LoVo (cell line): ENCODE measurements at regions not wholly inside any gene's neighbourhood (a gene's known extent, or its start where the extent isn't known, plus 50 kb on each side); places are given as distances from the start of the nearest gene placed in this dataset.

ENCODE experiments used
- DNase-seq: peaks from one replicate; pipeline ENCODE4 v3.0.0-alpha.2; 2016; ENCODE audit warnings: low spot score

DNA sequence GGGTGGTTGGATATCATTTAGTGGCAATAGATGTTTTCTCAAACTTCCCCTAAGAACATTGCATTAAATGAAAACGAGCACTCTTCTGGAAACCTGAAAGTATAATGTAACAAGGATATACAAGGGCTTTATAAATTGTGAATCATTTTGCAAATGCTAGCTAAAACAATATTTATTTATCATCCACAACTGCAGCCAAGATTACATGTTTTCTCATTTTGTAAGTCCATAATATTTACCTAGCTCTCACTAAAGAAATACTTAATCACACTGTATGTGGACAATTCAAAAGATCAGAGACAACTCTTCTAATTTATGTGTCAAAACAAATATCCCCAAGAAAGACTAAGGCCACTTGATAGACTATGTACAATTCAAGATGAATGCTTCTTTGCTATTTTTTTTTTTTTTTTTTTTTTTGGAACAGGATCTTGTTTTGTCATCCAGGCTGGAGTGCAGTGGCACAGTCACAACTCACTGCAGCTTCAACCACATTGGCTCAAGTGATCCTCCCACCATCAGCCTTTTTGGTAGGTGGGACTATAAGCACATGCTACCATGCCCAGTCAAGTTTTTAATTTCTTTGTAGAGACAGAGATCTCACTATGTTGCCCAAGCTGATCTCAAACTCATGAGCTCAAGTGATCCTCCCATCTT, 427.7 kb upstream of the THBS1 start:
- DNase-seq = no peak

- peak; percentile 74 for DNase-seq
Measured at GRCh38 chr15:39153716-39154115, 427.2 kb upstream of the THBS1 start.

DNA sequence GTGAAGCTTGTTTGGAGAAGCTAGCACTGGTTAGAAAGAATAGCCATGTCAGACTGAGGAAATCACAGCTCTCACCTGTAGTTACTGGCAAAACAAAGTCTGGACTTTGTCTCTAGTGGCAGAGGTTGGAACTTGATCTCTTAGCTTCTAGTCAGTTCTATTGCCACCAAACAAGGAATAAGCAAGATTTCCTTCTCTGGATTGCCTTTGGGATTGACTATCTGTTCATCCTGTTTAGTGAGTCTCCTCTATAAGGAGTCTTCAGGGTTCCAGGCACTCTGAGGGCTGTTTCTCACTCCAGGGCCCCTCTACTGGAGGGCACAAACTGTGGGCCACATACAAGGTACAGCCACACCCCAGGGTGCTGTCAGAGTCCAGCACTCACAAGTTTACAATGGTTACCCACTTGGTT, 426.6 kb upstream of the THBS1 start:
- peak; percentile 67 for DNase-seq

DNA sequence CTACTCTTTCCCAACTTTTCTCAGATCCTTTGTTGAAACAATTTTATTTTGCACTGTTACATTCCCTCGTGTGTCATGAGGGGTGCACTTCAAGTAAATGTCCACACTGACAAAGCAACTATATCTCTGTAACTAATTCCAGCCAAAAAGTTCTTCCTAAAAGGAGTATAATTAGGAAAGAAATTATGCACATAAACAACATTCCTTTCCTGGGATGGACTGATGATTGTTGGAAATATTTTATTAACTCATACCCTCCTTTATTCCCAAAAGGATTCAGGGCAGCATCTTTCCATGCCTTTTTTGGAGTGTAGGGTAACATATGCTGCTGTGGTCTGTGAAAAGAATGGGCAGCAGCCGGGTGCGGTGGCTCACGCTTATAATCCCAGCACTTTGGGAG, 426.1 kb upstream of the THBS1 start:
- DNase-seq = no peak

- DNase-seq = no peak
Measured at GRCh38 chr15:39156166-39156565, 424.7 kb upstream of the THBS1 start.

GRCh38 chr15:39156646-39157250, 424.1 kb upstream of the THBS1 start:
- no peak for DNase-seq

GRCh38 chr15:39157882-39158281, 423.0 kb upstream of the THBS1 start:
- DNase-seq = no peak

GRCh38 chr15:39159833-39160232, 421.0 kb upstream of the THBS1 start:
- no peak for DNase-seq

GRCh38 chr15:39161096-39161495, 419.8 kb upstream of the THBS1 start:
- DNase-seq = no peak

GRCh38 chr15:39165020-39165706, 415.7 kb upstream of the THBS1 start:
- DNase-seq = no peak

DNA sequence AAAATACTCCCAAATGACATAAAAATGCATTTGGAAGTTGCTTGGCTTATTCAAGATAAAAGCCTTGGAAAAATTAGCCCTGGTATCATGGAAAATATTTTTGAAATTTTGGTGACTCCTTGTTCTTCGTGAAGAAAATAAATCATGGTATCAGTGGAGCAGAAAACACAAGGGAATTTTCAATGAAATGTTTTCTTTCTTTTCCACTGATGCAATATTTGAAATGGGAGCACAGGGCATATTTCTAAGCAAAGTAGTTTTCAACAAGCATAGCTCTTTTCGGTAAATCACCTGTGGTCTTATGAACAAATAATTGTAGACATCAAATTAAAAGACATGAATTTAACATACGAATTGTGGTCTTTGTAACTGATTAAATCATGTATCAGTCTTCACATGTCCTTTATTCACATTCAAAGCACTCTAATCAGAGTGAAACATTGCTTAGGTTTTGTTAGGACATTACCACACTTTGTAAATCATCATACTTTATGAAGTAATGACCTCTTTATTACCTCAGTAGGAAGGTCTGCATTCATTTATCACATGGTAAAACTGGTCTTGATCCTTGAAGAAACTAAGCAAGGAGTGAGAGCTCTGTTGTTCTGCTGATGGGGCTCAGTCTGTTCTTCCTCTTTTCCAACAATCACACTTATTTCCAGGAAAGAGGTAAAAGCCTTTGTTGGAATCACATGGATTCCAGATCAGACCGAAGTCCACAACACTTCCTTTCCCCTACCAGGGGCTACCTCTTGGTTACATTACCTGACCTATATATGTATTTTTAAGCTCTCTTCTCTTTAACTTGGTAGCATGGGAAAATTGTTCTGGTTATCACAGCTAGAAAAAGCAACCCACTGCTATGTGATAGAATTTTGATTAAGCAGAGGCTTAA, 413.5 kb upstream of the THBS1 start:
- DNase-seq = no peak

DNA sequence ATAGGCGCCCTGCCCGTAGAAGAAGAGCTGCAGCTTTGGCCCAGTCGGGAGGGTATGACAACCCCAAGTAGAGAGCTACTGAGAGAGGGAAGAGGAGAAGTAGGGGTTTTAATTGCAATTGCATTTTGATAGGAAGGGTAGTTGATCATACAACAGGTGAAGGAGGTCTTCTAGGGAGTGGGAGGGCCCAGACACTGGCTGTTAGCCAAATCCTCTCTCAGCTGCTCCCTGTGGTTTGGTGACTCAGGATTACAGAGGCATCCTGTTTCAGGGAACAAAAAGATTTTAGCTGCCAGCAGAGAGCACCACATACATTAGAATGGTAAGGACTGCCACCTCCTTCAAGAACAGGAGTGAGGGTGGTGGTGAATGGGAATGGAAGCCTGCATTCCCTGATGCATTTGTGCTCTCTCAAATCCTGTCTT, 408.9 kb upstream of the THBS1 start:
- peak; percentile 94 for DNase-seq

GRCh38 chr15:39172380-39173281, 408.2 kb upstream of the THBS1 start:
- no peak for DNase-seq

DNA sequence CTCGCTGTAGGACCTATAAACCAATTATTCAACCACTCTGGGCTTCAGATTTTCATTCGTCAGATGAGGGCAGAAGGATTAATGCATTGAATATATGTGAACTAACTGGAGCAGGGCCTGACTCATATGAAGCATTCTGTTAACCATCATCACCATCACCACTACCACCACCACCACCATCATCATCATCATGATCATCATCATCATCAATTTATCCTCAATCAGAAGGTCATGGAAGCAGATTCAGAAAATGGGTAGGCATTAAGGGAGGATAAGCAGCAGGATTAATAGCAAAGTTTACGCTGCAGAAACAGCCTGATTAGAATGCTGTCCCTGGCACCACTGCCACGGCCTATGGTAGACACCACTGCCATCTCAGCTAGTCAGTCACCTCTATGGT, 407.5 kb upstream of the THBS1 start:
- no peak for DNase-seq

- DNase-seq = no peak
Measured at GRCh38 chr15:39174332-39174731, 406.5 kb upstream of the THBS1 start.

DNA sequence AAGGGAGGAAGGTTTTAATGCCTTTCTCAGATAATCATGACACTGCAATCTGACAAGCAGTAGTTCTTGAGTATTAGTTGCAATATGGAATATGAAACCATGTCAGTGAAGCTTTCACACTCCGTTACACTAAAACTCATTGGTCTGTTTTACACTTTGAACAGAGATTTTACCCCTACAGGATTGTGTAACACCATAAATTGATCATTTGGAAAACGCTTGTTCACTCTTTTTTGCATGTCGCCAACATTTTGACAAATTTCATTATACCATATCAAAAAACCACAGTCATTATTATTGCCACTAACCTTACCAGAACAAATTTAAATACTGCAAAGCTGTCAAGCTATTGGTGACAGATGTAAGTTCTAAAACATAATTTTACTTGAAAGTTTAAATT, 404.8 kb upstream of the THBS1 start:
- DNase-seq = no peak

GRCh38 chr15:39177561-39177960, 403.3 kb upstream of the THBS1 start:
- no peak for DNase-seq

- DNase-seq = no peak
Measured at GRCh38 chr15:39180030-39180429, 400.8 kb upstream of the THBS1 start.

- DNase-seq = no peak
Measured at GRCh38 chr15:39180483-39180933, 400.4 kb upstream of the THBS1 start.

DNA sequence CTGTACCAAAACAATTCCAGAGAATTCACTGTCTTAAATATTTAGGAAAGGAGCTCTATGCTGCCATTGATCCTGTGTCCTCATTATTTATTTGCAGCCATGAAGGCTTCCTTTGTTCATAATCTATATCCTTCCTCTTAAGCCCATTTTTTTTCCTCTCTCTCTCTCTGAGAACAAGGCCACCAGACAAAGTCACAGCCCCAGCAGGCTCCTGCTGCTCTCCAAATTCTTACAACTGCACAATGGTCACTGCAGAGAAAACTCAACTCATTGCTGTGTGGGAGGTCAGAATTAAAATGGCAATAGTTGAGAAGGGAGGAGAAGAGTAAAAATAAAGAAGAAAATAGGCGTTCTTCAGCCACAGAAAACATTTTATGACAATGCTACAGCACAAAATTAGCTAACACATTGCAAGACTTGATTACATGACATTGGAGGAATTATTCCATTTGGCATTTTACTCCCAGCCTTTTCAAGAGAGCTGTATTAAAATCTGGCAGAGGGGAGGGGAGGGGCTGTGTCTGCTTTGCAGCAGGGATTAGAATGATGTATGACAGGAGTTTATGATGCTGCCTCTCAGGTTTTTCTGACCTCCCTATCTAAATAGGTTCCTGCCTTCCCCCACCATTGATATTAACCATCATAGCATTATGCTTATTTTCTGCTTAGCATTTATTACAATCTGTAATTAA, 399.7 kb upstream of the THBS1 start:
- DNase-seq = no peak

GRCh38 chr15:39181940-39182339, 398.9 kb upstream of the THBS1 start:
- DNase-seq = peak; percentile 41
